Activated B cell treated with CpG ODN at 0.5 μM for 24 hours (primary cell): ENCODE measurements at regions not wholly inside any gene's neighbourhood (a gene's known extent, or its start where the extent isn't known, plus 50 kb on each side); places are given as distances from the start of the nearest gene placed in this dataset.
"Not testable (repeated sequence)": the region's sequence is repeated elsewhere in the genome, so short reads cannot be mapped to it uniquely, and the experiment has no call there.

Experiments
- ATAC-seq: fragments of 200-7000 bp; cut with Tn5 transposase; one replicate; pipeline ENCODE4 v1.10.0; 2021; ENCODE audit warnings: low read depth, mild to moderate bottlenecking, moderate library complexity
- CTCF ChIA-PET: fragments of 350-600 bp; sonication (Branson Sonifier 250); formaldehyde crosslinking; loops from one replicate; lab custom pipeline; 2021; ENCODE audit warnings: antibody characterized with exemption; lab: Charles Lee
- POLR2A ChIA-PET: fragments of 350-600 bp; sonication (Branson Sonifier 250); formaldehyde crosslinking; loops from one replicate; lab custom pipeline; 2021; ENCODE audit warnings: antibody characterized with exemption; lab: Charles Lee
- DNase-seq: peaks from one replicate; pipeline ENCODE4 v3.0.0; 2022
- H3K27ac Mint-ChIP-seq: one replicate; pipeline ENCODE4 v1.8.0; 2020; ENCODE audit warnings: mixed read lengths
- H3K27me3 Mint-ChIP-seq: one replicate; pipeline ENCODE4 v1.8.0; 2021; ENCODE audit warnings: mixed read lengths
- H3K36me3 Mint-ChIP-seq: one replicate; pipeline ENCODE4 v1.8.0; 2021; ENCODE audit warnings: low read depth, mixed read lengths
- H3K4me1 Mint-ChIP-seq: one replicate; pipeline ENCODE4 v1.8.0; 2021; ENCODE audit warnings: mixed read lengths
- H3K4me3 Mint-ChIP-seq: one replicate; pipeline ENCODE4 v1.8.0; 2020; ENCODE audit warnings: mild to moderate bottlenecking, mixed read lengths
- H3K9me3 Mint-ChIP-seq: one replicate; pipeline ENCODE4 v1.8.0; 2020; ENCODE audit warnings: mixed read lengths
- intact Hi-C: fragments of 100-400 bp; cut with micrococcal nuclease; formaldehyde crosslinking; loops from one replicate; pipeline ENCODE4 v1.15.1; 2024
- TF ChIP-seq, protein P1 (sequence below): fragments of 200-600 bp; IDR thresholded peaks from one replicate; pipeline ENCODE4 v1.8.0; 2022; ENCODE audit warnings: antibody characterized with exemption, mild to moderate bottlenecking

DNA sequence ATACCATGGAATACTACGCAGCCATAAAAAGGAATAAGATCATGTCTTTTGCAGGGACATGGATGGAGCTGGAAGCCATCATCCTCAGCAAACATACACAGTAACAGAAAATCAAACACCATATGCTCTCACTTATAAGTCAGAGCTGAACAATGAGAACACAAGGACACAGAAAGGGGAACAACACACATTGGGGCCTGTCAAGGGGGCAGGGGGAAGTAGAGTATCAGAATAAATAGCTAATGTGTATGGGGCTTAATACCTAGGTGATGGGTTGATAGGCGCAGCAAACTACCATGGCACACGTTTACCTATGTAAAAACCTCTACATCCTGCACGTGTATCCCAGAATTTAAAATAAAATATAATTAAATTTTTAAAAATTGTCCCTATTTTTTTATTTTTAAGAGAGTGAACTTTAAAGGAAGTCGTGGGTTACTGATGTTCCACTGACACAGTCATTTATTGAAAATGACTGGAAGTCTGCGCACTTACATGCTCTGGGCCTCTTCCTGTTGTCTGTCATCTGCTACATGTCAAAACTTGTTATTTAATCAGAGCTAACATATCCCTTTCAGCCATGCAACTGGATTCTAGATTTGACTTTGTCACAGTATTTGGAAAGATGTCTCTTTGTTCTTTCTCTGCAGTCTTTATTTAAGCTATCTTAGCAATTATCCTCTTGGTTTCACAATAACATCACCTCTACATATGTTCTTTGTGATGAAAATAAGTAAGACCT is 73.7 kb upstream of the ABCB5 start:
- Mint-ChIP-seq H3K27me3 (no peaks in the 10 kb centered on the region), H3K4me3 (no peak overlapping the region), H3K36me3 (no peaks in the 10 kb centered on the region), H3K9me3 (peaks cover 5% of the 10 kb centered on the region), H3K4me1 (no peaks in the 10 kb centered on the region), H3K27ac (no peak overlapping the region)
- DNase-seq = no peak
- intact Hi-C loops = no loop called here
- ChIA-PET CTCF (no interaction called here), POLR2A (no interaction called here)
- TF ChIP-seq, protein P1, sequence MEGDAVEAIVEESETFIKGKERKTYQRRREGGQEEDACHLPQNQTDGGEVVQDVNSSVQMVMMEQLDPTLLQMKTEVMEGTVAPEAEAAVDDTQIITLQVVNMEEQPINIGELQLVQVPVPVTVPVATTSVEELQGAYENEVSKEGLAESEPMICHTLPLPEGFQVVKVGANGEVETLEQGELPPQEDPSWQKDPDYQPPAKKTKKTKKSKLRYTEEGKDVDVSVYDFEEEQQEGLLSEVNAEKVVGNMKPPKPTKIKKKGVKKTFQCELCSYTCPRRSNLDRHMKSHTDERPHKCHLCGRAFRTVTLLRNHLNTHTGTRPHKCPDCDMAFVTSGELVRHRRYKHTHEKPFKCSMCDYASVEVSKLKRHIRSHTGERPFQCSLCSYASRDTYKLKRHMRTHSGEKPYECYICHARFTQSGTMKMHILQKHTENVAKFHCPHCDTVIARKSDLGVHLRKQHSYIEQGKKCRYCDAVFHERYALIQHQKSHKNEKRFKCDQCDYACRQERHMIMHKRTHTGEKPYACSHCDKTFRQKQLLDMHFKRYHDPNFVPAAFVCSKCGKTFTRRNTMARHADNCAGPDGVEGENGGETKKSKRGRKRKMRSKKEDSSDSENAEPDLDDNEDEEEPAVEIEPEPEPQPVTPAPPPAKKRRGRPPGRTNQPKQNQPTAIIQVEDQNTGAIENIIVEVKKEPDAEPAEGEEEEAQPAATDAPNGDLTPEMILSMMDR = no peak
- ATAC-seq = no peak

DNA sequence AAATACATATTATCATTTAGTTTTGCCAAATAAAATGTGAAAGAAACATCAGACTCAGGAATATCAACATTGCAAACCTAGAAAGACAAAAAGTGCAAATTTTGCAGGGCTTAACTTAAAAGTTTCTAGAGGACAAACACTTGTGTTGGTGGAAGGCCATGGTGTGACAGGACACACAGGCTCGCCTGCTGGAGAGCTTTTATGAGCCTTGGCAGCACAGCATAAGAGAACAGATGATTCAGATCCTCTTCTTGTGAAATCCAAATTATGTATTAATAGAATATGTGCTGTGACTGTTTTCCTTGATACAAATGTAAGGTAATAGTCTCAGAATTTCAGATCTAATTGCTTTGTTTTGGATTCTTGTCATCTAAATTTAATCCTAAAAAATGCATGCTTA is 72.9 kb upstream of the ABCB5 start:
- H3K4me1 Mint-ChIP-seq = no peaks in the 10 kb centered on the region
- DNase-seq (no peak), ATAC-seq (no peak)
- ChIA-PET CTCF (no interaction called here), POLR2A (no interaction called here)
- intact Hi-C loops = no loop called here
- H3K9me3 Mint-ChIP-seq = peaks cover 5% of the 10 kb centered on the region
- no peaks in the 10 kb centered on the region for H3K27me3 Mint-ChIP-seq
- TF ChIP-seq, protein P1 = no peak
- no peak overlapping the region for H3K4me3 Mint-ChIP-seq
- H3K36me3 Mint-ChIP-seq = no peaks in the 10 kb centered on the region
- no peak overlapping the region for H3K27ac Mint-ChIP-seq

DNA sequence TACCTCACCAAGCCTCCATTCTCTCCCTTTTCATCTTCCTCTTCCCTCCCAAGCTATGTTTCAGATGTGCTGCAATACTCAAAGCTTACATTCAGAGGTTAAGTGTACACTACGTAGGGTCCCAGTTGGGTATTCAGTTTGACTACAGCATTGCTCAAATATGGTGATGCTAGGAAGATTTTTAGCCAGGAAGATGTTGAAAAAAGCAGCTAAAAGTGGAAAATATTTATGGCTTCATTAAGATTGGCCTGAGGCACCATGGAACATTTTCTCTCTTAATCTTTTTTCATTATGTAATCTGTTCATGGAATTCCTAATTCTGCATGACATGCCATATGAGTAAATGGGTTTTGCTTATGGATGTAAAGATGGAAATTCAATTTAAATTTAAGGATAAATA is 72.0 kb upstream of the ABCB5 start:
- intact Hi-C loops = no loop called here
- TF ChIP-seq, protein P1 = no peak
- H3K4me3 Mint-ChIP-seq = no peak overlapping the region
- no peak overlapping the region for H3K27ac Mint-ChIP-seq
- DNase-seq (no peak), ATAC-seq (no peak)
- H3K27me3 Mint-ChIP-seq = no peaks in the 10 kb centered on the region
- ChIA-PET POLR2A (no interaction called here), CTCF (no interaction called here)
- H3K36me3 Mint-ChIP-seq = no peaks in the 10 kb centered on the region
- peaks cover 5% of the 10 kb centered on the region for H3K9me3 Mint-ChIP-seq
- no peaks in the 10 kb centered on the region for H3K4me1 Mint-ChIP-seq

DNA sequence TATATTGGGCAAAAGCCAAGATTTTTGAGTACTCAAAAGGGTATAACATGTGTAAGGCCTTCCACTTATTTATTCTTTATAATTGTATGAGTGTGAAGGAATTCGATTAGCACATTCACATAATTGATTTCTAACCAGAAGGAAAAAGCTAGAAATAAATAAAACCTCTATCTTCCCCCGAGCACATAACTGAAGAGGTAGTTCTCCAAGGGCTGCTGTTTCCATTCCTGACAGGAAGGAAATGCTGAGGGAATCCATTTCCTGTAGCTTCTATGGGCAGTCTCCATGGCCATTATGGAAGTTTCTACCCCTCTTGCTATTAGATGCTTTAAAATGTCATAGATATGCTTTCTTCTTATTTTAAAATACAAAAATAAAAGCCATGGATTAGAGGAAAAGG is 70.5 kb upstream of the ABCB5 start:
- H3K9me3 Mint-ChIP-seq = peaks cover 5% of the 10 kb centered on the region
- no peaks in the 10 kb centered on the region for H3K4me1 Mint-ChIP-seq
- H3K27ac Mint-ChIP-seq = no peak overlapping the region
- intact Hi-C loops = no loop called here
- no peak overlapping the region for H3K4me3 Mint-ChIP-seq
- no peaks in the 10 kb centered on the region for H3K36me3 Mint-ChIP-seq
- ChIA-PET POLR2A (no interaction called here), CTCF (no interaction called here)
- H3K27me3 Mint-ChIP-seq = no peaks in the 10 kb centered on the region
- TF ChIP-seq, protein P1 = no peak
- no peak for ATAC-seq
- no peak for DNase-seq

DNA sequence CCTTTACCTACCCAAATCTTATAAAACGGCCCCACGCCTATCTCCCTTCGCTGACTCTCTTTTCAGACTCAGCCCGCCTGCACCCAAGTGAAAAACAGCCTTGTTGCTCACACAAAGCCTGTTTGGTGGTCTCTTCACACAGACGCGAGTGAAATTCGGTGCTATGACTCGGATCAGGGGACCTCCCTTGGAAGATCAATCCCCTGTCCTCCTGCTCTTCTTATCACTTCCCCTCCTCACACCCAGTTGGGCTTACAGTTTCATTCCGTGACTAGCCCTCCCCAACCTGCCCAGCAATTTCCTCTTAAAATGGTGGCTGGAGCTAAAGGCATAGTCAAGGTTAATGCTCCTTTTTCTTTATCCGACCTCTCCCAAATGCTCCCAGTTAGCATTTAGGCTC is 68.5 kb upstream of the ABCB5 start:
- H3K9me3 Mint-ChIP-seq, DNase-seq, POLR2A ChIA-PET: not testable (repeated sequence)

DNA sequence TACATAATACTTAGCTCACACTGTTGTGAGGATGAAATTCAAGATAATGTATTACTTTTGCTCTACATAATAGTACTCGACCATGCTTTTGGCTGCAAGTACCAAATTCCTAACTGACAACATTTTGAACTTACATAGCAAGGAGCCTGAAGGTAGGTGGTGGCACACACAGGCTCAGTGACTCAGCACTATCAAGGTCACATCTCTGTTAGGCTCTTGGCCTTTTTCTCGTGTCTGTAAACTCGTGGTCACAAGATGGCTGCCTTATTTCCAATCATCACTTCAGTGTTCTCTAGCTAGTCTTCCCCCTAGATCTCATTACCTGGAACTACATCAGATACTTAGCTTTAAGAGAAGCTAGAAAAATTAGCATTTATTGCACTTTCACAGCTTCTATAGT is 61.4 kb upstream of the ABCB5 start:
- Mint-ChIP-seq H3K4me1 (no peaks in the 10 kb centered on the region), H3K27ac (no peak overlapping the region), H3K4me3 (no peak overlapping the region), H3K9me3 (no peaks in the 10 kb centered on the region), H3K36me3 (no peaks in the 10 kb centered on the region), H3K27me3 (no peaks in the 10 kb centered on the region)
- no peak for DNase-seq
- intact Hi-C loops = no loop called here
- TF ChIP-seq, protein P1 = no peak
- ChIA-PET CTCF (no interaction called here), POLR2A (interaction anchor here (0.7 kb wide), 1 partner anchor 863 kb away, joined by 7 read pairs; no protein-coding TSS in a partner anchor)
- ATAC-seq = no peak

More for the DNA sequence above, 68.5 kb upstream of the ABCB5 start:
- H3K36me3 Mint-ChIP-seq, H3K27me3 Mint-ChIP-seq, ATAC-seq, CTCF ChIA-PET, H3K4me1 Mint-ChIP-seq, H3K27ac Mint-ChIP-seq, H3K4me3 Mint-ChIP-seq, intact Hi-C loops: not testable (repeated sequence)
